Uterus (tissue), 2 donors: ENCODE measurements at regions not wholly inside any gene's neighbourhood (a gene's known extent, or its start where the extent isn't known, plus 50 kb on each side); places are given as distances from the start of the nearest gene placed in this dataset.

Source experiments
- POLR2A ChIP-seq, 2 donors: fragments of 450-650 bp; IDR thresholded peaks; one replicate each; pipeline ENCODE4 v1.6.1; 2016; ENCODE audit warnings: antibody characterized with exemption in 2 of 2, mild to moderate bottlenecking in 1 of 2, moderate library complexity in 1 of 2
- TF ChIP-seq, protein P1 (sequence below), 4 experiments: fragments of 200-600 bp in 2 of 4; fragments of 450-650 bp in 2 of 4; sonication (generic) in 2 of 4; IDR thresholded peaks; one replicate each; pipeline ENCODE4 v1.5.1; 2016 to 2019; ENCODE audit warnings: antibody characterized with exemption in 4 of 4, mild to moderate bottlenecking in 2 of 4, moderate library complexity in 1 of 4

DNA sequence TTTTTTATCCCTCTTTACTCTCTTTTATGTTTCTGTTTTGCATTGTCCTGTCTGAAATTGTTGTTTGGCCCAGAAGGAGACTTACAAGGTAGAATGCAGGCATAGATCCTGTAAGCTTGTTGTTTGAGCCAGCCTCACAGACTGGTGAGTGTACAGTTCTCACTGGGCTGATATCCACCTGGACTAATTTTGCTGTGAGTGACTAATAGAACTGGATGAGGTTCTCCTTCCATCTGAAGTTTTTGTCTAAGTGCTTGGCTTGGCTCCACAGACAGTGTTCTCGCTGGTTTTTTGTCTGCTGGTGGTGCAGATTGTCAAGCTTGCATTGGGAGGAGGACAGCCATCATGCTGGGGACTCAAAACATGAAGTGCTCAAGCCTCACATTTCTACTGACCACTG lies 495.7 kb downstream of the TSN start:
- TF ChIP-seq, protein P1, sequence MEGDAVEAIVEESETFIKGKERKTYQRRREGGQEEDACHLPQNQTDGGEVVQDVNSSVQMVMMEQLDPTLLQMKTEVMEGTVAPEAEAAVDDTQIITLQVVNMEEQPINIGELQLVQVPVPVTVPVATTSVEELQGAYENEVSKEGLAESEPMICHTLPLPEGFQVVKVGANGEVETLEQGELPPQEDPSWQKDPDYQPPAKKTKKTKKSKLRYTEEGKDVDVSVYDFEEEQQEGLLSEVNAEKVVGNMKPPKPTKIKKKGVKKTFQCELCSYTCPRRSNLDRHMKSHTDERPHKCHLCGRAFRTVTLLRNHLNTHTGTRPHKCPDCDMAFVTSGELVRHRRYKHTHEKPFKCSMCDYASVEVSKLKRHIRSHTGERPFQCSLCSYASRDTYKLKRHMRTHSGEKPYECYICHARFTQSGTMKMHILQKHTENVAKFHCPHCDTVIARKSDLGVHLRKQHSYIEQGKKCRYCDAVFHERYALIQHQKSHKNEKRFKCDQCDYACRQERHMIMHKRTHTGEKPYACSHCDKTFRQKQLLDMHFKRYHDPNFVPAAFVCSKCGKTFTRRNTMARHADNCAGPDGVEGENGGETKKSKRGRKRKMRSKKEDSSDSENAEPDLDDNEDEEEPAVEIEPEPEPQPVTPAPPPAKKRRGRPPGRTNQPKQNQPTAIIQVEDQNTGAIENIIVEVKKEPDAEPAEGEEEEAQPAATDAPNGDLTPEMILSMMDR (IDR thresholded peaks at IDR 0.05), result no peak
- no peak for TF ChIP-seq POLR2A (IDR thresholded peaks at IDR 0.05)
